ENCODE measurements at regions not wholly inside any gene's neighbourhood (a gene's known extent, or its start where the extent isn't known, plus 50 kb on each side); places are given as distances from the start of the nearest gene placed in this dataset.

DNA sequence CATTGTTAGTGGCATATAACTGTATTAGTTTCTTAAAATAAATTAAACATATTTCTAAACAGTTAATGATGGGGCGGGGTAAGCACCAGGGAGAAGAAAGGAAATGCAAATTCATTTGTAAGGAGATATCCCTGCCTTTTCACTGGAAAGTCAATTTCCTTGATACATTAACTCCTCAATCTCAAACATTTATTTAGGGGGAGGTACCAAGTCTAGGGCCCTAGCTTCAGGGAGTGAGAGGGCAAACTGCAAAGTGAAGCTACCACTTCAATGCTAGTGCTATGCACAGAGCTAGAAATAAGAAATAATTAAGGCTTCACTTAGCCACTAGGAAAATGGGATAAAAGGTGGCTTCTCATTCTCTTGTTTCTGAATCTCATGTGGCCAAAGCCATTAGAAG is 115.3 kb upstream of the FNDC3A start:
- Histone ChIP-seq H2AFZ (ENCODE audit: low read depth) (no peak overlapping the region), H3K27me3 (ENCODE audit: insufficient read depth) (no peaks in the 10 kb centered on the region), H3K9ac (no peak overlapping the region), H3K9me3 (no peaks in the 10 kb centered on the region), H4K20me1 (ENCODE audit: insufficient read depth) (no peaks in the 10 kb centered on the region), H3K79me2 (ENCODE audit: insufficient read depth) (no peaks in the 10 kb centered on the region), H3K36me3 (replicated peaks in 1 of 2; ENCODE audit: control insufficient read depth in 1 of 2, insufficient read depth in 2 of 2, low read length in 1 of 2) (no peaks in the 10 kb centered on the region), H3K4me2 (no peak overlapping the region), H3K9me2 (no peaks in the 10 kb centered on the region), H3K4me1 (ENCODE audit: control insufficient read depth in 1 of 2, insufficient read depth in 2 of 2, low read depth in 1 of 2, low read length in 1 of 2) (peaks cover 3 to 5% of the 10 kb centered on the region in 2 experiments; a peak in 3 of 4 replicates), H3K27ac (ENCODE audit: low read depth in 2 of 2, low read length in 1 of 2) (no peak overlapping the region), H3F3A (replicated peaks; ENCODE audit: insufficient read depth) (no peaks in the 10 kb centered on the region), H3K4me3 (ENCODE audit: low read depth in 2 of 2, low read length in 1 of 2) (no peak overlapping the region)
- TF ChIP-seq, protein P1, sequence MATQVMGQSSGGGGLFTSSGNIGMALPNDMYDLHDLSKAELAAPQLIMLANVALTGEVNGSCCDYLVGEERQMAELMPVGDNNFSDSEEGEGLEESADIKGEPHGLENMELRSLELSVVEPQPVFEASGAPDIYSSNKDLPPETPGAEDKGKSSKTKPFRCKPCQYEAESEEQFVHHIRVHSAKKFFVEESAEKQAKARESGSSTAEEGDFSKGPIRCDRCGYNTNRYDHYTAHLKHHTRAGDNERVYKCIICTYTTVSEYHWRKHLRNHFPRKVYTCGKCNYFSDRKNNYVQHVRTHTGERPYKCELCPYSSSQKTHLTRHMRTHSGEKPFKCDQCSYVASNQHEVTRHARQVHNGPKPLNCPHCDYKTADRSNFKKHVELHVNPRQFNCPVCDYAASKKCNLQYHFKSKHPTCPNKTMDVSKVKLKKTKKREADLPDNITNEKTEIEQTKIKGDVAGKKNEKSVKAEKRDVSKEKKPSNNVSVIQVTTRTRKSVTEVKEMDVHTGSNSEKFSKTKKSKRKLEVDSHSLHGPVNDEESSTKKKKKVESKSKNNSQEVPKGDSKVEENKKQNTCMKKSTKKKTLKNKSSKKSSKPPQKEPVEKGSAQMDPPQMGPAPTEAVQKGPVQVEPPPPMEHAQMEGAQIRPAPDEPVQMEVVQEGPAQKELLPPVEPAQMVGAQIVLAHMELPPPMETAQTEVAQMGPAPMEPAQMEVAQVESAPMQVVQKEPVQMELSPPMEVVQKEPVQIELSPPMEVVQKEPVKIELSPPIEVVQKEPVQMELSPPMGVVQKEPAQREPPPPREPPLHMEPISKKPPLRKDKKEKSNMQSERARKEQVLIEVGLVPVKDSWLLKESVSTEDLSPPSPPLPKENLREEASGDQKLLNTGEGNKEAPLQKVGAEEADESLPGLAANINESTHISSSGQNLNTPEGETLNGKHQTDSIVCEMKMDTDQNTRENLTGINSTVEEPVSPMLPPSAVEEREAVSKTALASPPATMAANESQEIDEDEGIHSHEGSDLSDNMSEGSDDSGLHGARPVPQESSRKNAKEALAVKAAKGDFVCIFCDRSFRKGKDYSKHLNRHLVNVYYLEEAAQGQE (IDR thresholded peaks at IDR 0.05; ENCODE audit: low read depth, low read length) = no peak
- TF ChIP-seq TCF12 (IDR thresholded peaks at IDR 0.05) (no peak), TEAD4 (IDR thresholded peaks at IDR 0.05; ENCODE audit: borderline replicate concordance, insufficient read depth) (no peak), RAD21 (IDR thresholded peaks at IDR 0.05; ENCODE audit: low read length) (no peak), SIN3A (IDR thresholded peaks at IDR 0.05; ENCODE audit: borderline replicate concordance, low read depth, low read length) (no peak), MXI1 (IDR thresholded peaks at IDR 0.05; ENCODE audit: low read depth, low read length) (no peak), FOSL2 (IDR thresholded peaks at IDR 0.05; ENCODE audit: borderline replicate concordance, low read depth) (no peak)
- TF ChIP-seq, protein P2, sequence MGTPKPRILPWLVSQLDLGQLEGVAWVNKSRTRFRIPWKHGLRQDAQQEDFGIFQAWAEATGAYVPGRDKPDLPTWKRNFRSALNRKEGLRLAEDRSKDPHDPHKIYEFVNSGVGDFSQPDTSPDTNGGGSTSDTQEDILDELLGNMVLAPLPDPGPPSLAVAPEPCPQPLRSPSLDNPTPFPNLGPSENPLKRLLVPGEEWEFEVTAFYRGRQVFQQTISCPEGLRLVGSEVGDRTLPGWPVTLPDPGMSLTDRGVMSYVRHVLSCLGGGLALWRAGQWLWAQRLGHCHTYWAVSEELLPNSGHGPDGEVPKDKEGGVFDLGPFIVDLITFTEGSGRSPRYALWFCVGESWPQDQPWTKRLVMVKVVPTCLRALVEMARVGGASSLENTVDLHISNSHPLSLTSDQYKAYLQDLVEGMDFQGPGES (IDR thresholded peaks at IDR 0.05; ENCODE audit: low read depth, low read length) = no peak
- ChIA-PET CTCF (no interaction called here), POLR2A (no interaction called here)
- no peak for DNase-seq
- 91% methylated on average over 1 of the region's 1 CpG for WGBS (ENCODE audit: low lambda C conversion rate)

DNA sequence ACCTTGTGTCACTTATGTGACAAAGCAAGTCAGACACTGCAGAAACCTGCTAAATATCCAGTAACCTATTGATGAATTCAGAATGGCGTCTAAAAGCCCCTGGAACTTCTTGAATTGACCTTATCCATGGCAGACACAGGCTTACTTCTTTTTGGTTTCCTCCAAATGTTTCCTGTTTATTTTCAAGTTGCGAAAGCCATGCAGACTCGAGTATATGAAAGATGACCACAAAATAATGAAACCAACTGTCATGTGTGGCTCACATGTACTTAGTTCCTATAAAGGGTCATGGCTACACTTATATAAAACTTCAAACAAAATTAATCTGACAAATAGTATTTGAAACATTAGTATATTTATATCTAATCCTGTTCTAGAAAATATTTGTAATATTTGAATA is 113.1 kb upstream of the FNDC3A start:
- Histone ChIP-seq H3K4me1 (ENCODE audit: control insufficient read depth in 1 of 2, insufficient read depth in 2 of 2, low read depth in 1 of 2, low read length in 1 of 2) (peaks cover 5 to 7% of the 10 kb centered on the region in 2 experiments; a peak in 3 of 4 replicates), H3K79me2 (ENCODE audit: insufficient read depth) (no peaks in the 10 kb centered on the region), H3F3A (replicated peaks; ENCODE audit: insufficient read depth) (no peaks in the 10 kb centered on the region), H2AFZ (ENCODE audit: low read depth) (no peak overlapping the region), H3K9me2 (no peaks in the 10 kb centered on the region), H3K27me3 (ENCODE audit: insufficient read depth) (no peaks in the 10 kb centered on the region), H3K36me3 (replicated peaks in 1 of 2; ENCODE audit: control insufficient read depth in 1 of 2, insufficient read depth in 2 of 2, low read length in 1 of 2) (no peaks in the 10 kb centered on the region), H3K4me2 (no peak overlapping the region), H3K9me3 (no peaks in the 10 kb centered on the region), H4K20me1 (ENCODE audit: insufficient read depth) (no peaks in the 10 kb centered on the region), H3K4me3 (ENCODE audit: low read depth in 2 of 2, low read length in 1 of 2) (no peak overlapping the region), H3K27ac (ENCODE audit: low read depth in 2 of 2, low read length in 1 of 2) (no peak overlapping the region), H3K9ac (no peak overlapping the region)
- ChIA-PET CTCF (no interaction called here), POLR2A (no interaction called here)
- 80% methylated on average over 3 of the region's 3 CpGs for WGBS (ENCODE audit: low lambda C conversion rate)
- no peak for DNase-seq
- TF ChIP-seq ELF1 (IDR thresholded peaks at IDR 0.05) (no peak), RFX5 (IDR thresholded peaks at IDR 0.05; ENCODE audit: low read length) (no peak), CHD2 (IDR thresholded peaks at IDR 0.05; ENCODE audit: low read length, partially characterized antibody) (no peak), TCF12 (IDR thresholded peaks at IDR 0.05) (no peak), GABPA (IDR thresholded peaks at IDR 0.05; ENCODE audit: low read depth) (no peak), MXI1 (IDR thresholded peaks at IDR 0.05; ENCODE audit: low read depth, low read length) (no peak), TEAD4 (IDR thresholded peaks at IDR 0.05; ENCODE audit: borderline replicate concordance, insufficient read depth) (no peak), JUND (IDR thresholded peaks at IDR 0.05) (no peak), SMC3 (IDR thresholded peaks at IDR 0.05; ENCODE audit: low read depth, low read length) (no peak)
- TF ChIP-seq, protein P3, sequence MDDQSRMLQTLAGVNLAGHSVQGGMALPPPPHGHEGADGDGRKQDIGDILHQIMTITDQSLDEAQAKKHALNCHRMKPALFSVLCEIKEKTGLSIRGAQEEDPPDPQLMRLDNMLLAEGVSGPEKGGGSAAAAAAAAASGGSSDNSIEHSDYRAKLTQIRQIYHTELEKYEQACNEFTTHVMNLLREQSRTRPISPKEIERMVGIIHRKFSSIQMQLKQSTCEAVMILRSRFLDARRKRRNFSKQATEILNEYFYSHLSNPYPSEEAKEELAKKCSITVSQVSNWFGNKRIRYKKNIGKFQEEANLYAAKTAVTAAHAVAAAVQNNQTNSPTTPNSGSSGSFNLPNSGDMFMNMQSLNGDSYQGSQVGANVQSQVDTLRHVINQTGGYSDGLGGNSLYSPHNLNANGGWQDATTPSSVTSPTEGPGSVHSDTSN (IDR thresholded peaks at IDR 0.05) = no peak
- TF ChIP-seq, protein P4, sequence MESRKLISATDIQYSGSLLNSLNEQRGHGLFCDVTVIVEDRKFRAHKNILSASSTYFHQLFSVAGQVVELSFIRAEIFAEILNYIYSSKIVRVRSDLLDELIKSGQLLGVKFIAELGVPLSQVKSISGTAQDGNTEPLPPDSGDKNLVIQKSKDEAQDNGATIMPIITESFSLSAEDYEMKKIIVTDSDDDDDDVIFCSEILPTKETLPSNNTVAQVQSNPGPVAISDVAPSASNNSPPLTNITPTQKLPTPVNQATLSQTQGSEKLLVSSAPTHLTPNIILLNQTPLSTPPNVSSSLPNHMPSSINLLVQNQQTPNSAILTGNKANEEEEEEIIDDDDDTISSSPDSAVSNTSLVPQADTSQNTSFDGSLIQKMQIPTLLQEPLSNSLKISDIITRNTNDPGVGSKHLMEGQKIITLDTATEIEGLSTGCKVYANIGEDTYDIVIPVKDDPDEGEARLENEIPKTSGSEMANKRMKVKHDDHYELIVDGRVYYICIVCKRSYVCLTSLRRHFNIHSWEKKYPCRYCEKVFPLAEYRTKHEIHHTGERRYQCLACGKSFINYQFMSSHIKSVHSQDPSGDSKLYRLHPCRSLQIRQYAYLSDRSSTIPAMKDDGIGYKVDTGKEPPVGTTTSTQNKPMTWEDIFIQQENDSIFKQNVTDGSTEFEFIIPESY (IDR thresholded peaks at IDR 0.05; ENCODE audit: borderline replicate concordance, low read depth) = no peak
- TF ChIP-seq, protein P1 (IDR thresholded peaks at IDR 0.05; ENCODE audit: low read depth, low read length) = no peak
